ENCODE measurements at regions not wholly inside any gene's neighbourhood (a gene's known extent, or its start where the extent isn't known, plus 50 kb on each side); places are given as distances from the start of the nearest gene placed in this dataset.

GRCh38 chr10:78843495-78843894 lies 225.3 kb upstream of the ZMIZ1 start:
- TF ChIP-seq, protein P1, sequence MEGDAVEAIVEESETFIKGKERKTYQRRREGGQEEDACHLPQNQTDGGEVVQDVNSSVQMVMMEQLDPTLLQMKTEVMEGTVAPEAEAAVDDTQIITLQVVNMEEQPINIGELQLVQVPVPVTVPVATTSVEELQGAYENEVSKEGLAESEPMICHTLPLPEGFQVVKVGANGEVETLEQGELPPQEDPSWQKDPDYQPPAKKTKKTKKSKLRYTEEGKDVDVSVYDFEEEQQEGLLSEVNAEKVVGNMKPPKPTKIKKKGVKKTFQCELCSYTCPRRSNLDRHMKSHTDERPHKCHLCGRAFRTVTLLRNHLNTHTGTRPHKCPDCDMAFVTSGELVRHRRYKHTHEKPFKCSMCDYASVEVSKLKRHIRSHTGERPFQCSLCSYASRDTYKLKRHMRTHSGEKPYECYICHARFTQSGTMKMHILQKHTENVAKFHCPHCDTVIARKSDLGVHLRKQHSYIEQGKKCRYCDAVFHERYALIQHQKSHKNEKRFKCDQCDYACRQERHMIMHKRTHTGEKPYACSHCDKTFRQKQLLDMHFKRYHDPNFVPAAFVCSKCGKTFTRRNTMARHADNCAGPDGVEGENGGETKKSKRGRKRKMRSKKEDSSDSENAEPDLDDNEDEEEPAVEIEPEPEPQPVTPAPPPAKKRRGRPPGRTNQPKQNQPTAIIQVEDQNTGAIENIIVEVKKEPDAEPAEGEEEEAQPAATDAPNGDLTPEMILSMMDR (IDR thresholded peaks at IDR 0.05 in 4 of 5, conservative IDR thresholded peaks at IDR 0.05 in 1 of 5) = no peak
- no peak for TF ChIP-seq POLR2A (IDR thresholded peaks at IDR 0.05)

Measured in gastrocnemius medialis (tissue), 4 donors.